ENCODE measurements at regions not wholly inside any gene's neighbourhood (a gene's known extent, or its start where the extent isn't known, plus 50 kb on each side); places are given as distances from the start of the nearest gene placed in this dataset.

GRCh38 chr7:16001477-16001876 lies 315.0 kb upstream of the MEOX2 start:
- H3K27ac ChIP-seq (ENCODE audit: low read length): no peak overlapping the region
- no peak for DNase-seq
- no peaks in the 10 kb centered on the region for H3K27me3 ChIP-seq (ENCODE audit: control insufficient read depth, insufficient read depth, low read length)
- no peak overlapping the region for H3K4me3 ChIP-seq (ENCODE audit: low read length)
- no peaks in the 10 kb centered on the region for H3K4me1 ChIP-seq (ENCODE audit: control insufficient read depth, insufficient read depth, low read length)
- H3K36me3 ChIP-seq (ENCODE audit: control insufficient read depth, insufficient read depth, low read length): no peaks in the 10 kb centered on the region
- no CpG with 5 or more reads among the region's 5 CpGs for WGBS (ENCODE audit: insufficient coverage)
- no peaks in the 10 kb centered on the region for H3K9me3 ChIP-seq (replicated peaks; ENCODE audit: control insufficient read depth, low read depth, low read length)

- H3K27ac ChIP-seq (ENCODE audit: low read length): no peak overlapping the region
- no peaks in the 10 kb centered on the region for H3K4me1 ChIP-seq (ENCODE audit: control insufficient read depth, insufficient read depth, low read length)
- H3K4me3 ChIP-seq (ENCODE audit: low read length): no peak overlapping the region
- no CpG with 5 or more reads among the region's 1 CpG for WGBS (ENCODE audit: insufficient coverage)
- H3K27me3 ChIP-seq (ENCODE audit: control insufficient read depth, insufficient read depth, low read length): no peaks in the 10 kb centered on the region
- no peak for DNase-seq
- no peaks in the 10 kb centered on the region for H3K9me3 ChIP-seq (replicated peaks; ENCODE audit: control insufficient read depth, low read depth, low read length)
- no peaks in the 10 kb centered on the region for H3K36me3 ChIP-seq (ENCODE audit: control insufficient read depth, insufficient read depth, low read length)
Observed at GRCh38 chr7:15998617-15999016, 312.1 kb upstream of the MEOX2 start.

- Histone ChIP-seq H3K27me3 (ENCODE audit: control insufficient read depth, insufficient read depth, low read length) (no peaks in the 10 kb centered on the region), H3K36me3 (ENCODE audit: control insufficient read depth, insufficient read depth, low read length) (no peaks in the 10 kb centered on the region), H3K4me3 (ENCODE audit: low read length) (no peak overlapping the region), H3K9me3 (replicated peaks; ENCODE audit: control insufficient read depth, low read depth, low read length) (no peaks in the 10 kb centered on the region), H3K4me1 (ENCODE audit: control insufficient read depth, insufficient read depth, low read length) (no peaks in the 10 kb centered on the region), H3K27ac (ENCODE audit: low read length) (no peak overlapping the region)
- DNase-seq: no peak
- 100% methylated on average over 1 of the region's 1 CpG for WGBS (ENCODE audit: insufficient coverage)
Observed at GRCh38 chr7:15995027-15995426, 308.5 kb upstream of the MEOX2 start.

- WGBS (ENCODE audit: insufficient coverage): 89% methylated on average over 3 of the region's 5 CpGs
- Histone ChIP-seq H3K27me3 (ENCODE audit: control insufficient read depth, insufficient read depth, low read length) (no peaks in the 10 kb centered on the region), H3K4me1 (ENCODE audit: control insufficient read depth, insufficient read depth, low read length) (no peaks in the 10 kb centered on the region), H3K4me3 (ENCODE audit: low read length) (no peak overlapping the region), H3K36me3 (ENCODE audit: control insufficient read depth, insufficient read depth, low read length) (no peaks in the 10 kb centered on the region), H3K27ac (ENCODE audit: low read length) (no peak overlapping the region), H3K9me3 (replicated peaks; ENCODE audit: control insufficient read depth, low read depth, low read length) (no peaks in the 10 kb centered on the region)
- no peak for DNase-seq
Observed at GRCh38 chr7:15989194-15989593, 302.7 kb upstream of the MEOX2 start.

GRCh38 chr7:15985587-15986384 lies 299.3 kb upstream of the MEOX2 start:
- no peak overlapping the region for H3K27ac ChIP-seq (ENCODE audit: low read length)
- no CpG with 5 or more reads among the region's 2 CpGs for WGBS (ENCODE audit: insufficient coverage)
- no peaks in the 10 kb centered on the region for H3K9me3 ChIP-seq (replicated peaks; ENCODE audit: control insufficient read depth, low read depth, low read length)
- no peaks in the 10 kb centered on the region for H3K36me3 ChIP-seq (ENCODE audit: control insufficient read depth, insufficient read depth, low read length)
- H3K4me1 ChIP-seq (ENCODE audit: control insufficient read depth, insufficient read depth, low read length): no peaks in the 10 kb centered on the region
- DNase-seq: no peak
- H3K4me3 ChIP-seq (ENCODE audit: low read length): no peak overlapping the region
- no peaks in the 10 kb centered on the region for H3K27me3 ChIP-seq (ENCODE audit: control insufficient read depth, insufficient read depth, low read length)

GRCh38 chr7:15977663-15978062 lies 291.2 kb upstream of the MEOX2 start:
- Histone ChIP-seq H3K4me3 (ENCODE audit: low read length) (no peak overlapping the region), H3K36me3 (ENCODE audit: control insufficient read depth, insufficient read depth, low read length) (no peaks in the 10 kb centered on the region), H3K27ac (ENCODE audit: low read length) (no peak overlapping the region), H3K9me3 (replicated peaks; ENCODE audit: control insufficient read depth, low read depth, low read length) (no peaks in the 10 kb centered on the region), H3K4me1 (ENCODE audit: control insufficient read depth, insufficient read depth, low read length) (no peaks in the 10 kb centered on the region), H3K27me3 (ENCODE audit: control insufficient read depth, insufficient read depth, low read length) (no peaks in the 10 kb centered on the region)
- no peak for DNase-seq
- 64% methylated on average over 1 of the region's 3 CpGs for WGBS (ENCODE audit: insufficient coverage)

GRCh38 chr7:15972862-15973275 lies 286.4 kb upstream of the MEOX2 start:
- no peaks in the 10 kb centered on the region for H3K4me1 ChIP-seq (ENCODE audit: control insufficient read depth, insufficient read depth, low read length)
- H3K27me3 ChIP-seq (ENCODE audit: control insufficient read depth, insufficient read depth, low read length): no peaks in the 10 kb centered on the region
- H3K9me3 ChIP-seq (replicated peaks; ENCODE audit: control insufficient read depth, low read depth, low read length): no peaks in the 10 kb centered on the region
- DNase-seq: peak; percentile 76
- H3K36me3 ChIP-seq (ENCODE audit: control insufficient read depth, insufficient read depth, low read length): no peaks in the 10 kb centered on the region
- WGBS (ENCODE audit: insufficient coverage): no CpG with 5 or more reads among the region's 3 CpGs
- no peak overlapping the region for H3K4me3 ChIP-seq (ENCODE audit: low read length)
- no peak overlapping the region for H3K27ac ChIP-seq (ENCODE audit: low read length)

GRCh38 chr7:15967551-15967950 lies 281.1 kb upstream of the MEOX2 start:
- peak; percentile 50 for DNase-seq
- H3K4me1 ChIP-seq (ENCODE audit: control insufficient read depth, insufficient read depth, low read length): no peaks in the 10 kb centered on the region
- no peaks in the 10 kb centered on the region for H3K9me3 ChIP-seq (replicated peaks; ENCODE audit: control insufficient read depth, low read depth, low read length)
- WGBS (ENCODE audit: insufficient coverage): 20% methylated on average over 1 of the region's 3 CpGs
- no peak overlapping the region for H3K27ac ChIP-seq (ENCODE audit: low read length)
- no peak overlapping the region for H3K4me3 ChIP-seq (ENCODE audit: low read length)
- H3K27me3 ChIP-seq (ENCODE audit: control insufficient read depth, insufficient read depth, low read length): no peaks in the 10 kb centered on the region
- no peaks in the 10 kb centered on the region for H3K36me3 ChIP-seq (ENCODE audit: control insufficient read depth, insufficient read depth, low read length)

- Histone ChIP-seq H3K9me3 (replicated peaks; ENCODE audit: control insufficient read depth, low read depth, low read length) (no peaks in the 10 kb centered on the region), H3K4me1 (ENCODE audit: control insufficient read depth, insufficient read depth, low read length) (no peaks in the 10 kb centered on the region), H3K27ac (ENCODE audit: low read length) (no peak overlapping the region), H3K4me3 (ENCODE audit: low read length) (no peak overlapping the region), H3K27me3 (ENCODE audit: control insufficient read depth, insufficient read depth, low read length) (no peaks in the 10 kb centered on the region), H3K36me3 (ENCODE audit: control insufficient read depth, insufficient read depth, low read length) (no peaks in the 10 kb centered on the region)
- WGBS (ENCODE audit: insufficient coverage): no CpG with 5 or more reads among the region's 2 CpGs
- DNase-seq: no peak
Observed at GRCh38 chr7:15967121-15967520, 280.6 kb upstream of the MEOX2 start.

- H3K9me3 ChIP-seq (replicated peaks; ENCODE audit: control insufficient read depth, low read depth, low read length): no peaks in the 10 kb centered on the region
- DNase-seq: no peak
- H3K27me3 ChIP-seq (ENCODE audit: control insufficient read depth, insufficient read depth, low read length): no peaks in the 10 kb centered on the region
- H3K4me1 ChIP-seq (ENCODE audit: control insufficient read depth, insufficient read depth, low read length): no peaks in the 10 kb centered on the region
- no peak overlapping the region for H3K4me3 ChIP-seq (ENCODE audit: low read length)
- H3K36me3 ChIP-seq (ENCODE audit: control insufficient read depth, insufficient read depth, low read length): no peaks in the 10 kb centered on the region
- no CpG with 5 or more reads among the region's 3 CpGs for WGBS (ENCODE audit: insufficient coverage)
- no peak overlapping the region for H3K27ac ChIP-seq (ENCODE audit: low read length)
Observed at GRCh38 chr7:15963206-15963605, 276.7 kb upstream of the MEOX2 start.

Measured in muscle of leg (tissue), 3 donors.